NCI-H2171 (cell line): ENCODE measurements at regions not wholly inside any gene's neighbourhood (a gene's known extent, or its start where the extent isn't known, plus 50 kb on each side); places are given as distances from the start of the nearest gene placed in this dataset.
"Not testable (repeated sequence)": the region's sequence is repeated elsewhere in the genome, so short reads cannot be mapped to it uniquely, and the experiment has no call there.

Experiments used
- DNase-seq: peaks from one replicate; lab custom pipeline; 2025; lab: John Stamatoyannopoulos, UW

GRCh38 chr5:25451294-25451693 is 806.5 kb upstream of the CDH10 start:
- DNase-seq = no peak

GRCh38 chr5:25448646-25449045 is 803.9 kb upstream of the CDH10 start:
- no peak for DNase-seq

GRCh38 chr5:25448190-25448621 is 803.4 kb upstream of the CDH10 start:
- DNase-seq = no peak

- DNase-seq = not testable (repeated sequence)
These were observed 801.3 kb upstream of the CDH10 start for GRCh38 chr5:25446061-25446420.

DNA sequence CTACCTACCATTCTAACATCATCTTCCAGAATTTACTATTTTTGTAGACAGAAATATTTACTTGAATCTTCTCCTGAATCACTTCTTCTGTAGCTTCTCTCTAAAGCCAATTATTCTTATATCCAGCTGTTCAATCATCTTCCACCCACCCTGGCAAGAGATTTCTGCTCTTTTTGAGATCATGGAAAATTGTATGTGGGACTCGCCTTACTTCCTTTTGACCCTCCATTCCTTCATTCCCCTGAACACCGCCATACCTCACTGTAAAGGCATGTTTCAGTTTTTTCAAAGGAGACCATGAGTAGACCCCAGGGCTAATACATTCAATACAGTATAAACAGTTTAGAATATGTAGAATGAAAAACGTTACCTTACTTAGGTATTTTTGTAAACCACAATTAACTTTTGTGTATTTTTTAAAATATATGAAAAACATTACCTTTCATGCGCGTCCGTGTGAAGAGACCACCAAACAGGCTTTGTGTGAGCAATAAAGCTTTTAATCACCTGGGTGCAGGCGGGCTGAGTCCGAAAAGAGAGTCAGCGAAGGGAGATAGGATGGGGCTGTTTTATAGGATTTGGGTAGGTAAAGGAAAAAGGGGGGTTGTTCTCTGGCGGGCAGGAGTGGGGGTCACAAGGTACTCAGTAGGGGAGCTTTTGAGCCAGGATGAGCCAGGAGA is 800.7 kb upstream of the CDH10 start:
- not testable (repeated sequence) for DNase-seq

GRCh38 chr5:25444697-25445096 is 799.9 kb upstream of the CDH10 start:
- DNase-seq = no peak

DNA sequence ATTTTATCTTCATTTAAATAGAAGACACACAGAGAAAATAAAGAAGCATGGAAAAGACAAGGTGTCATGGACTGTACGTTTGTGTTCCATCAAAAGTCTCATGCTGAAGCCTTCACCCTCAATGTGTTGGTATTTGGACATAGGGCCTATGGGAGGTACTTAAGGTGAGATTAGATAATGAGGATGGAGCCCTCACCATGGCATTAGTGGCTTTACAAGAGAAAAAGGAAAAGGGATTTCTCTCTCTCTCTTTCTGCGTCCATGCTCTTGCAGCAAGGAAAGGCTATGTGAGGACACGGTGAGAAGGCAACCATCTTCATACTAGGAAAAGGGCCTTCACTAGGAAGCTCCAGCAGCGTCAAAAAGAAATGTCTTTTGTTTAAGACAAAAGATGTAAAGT is 797.0 kb upstream of the CDH10 start:
- DNase-seq = no peak

DNA sequence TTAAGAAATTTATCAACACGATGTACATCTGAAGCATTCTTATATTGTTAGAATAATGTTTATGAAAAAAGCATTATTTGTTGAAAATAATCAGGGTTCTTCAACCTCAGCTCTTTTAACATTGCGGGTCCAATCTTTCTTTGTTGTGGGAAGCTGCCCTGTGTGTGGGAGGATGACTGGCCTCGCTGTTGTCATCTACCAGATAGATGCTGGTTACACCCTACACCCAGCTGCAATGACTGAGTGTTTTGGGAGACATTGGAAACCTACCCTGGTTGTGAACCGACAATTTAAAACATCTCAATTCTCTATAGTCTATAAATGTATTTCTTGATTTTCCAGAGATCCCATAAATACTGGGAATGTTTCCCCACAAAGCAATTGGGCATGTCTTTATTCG is 794.2 kb upstream of the CDH10 start:
- no peak for DNase-seq

GRCh38 chr5:25438375-25438774 is 793.6 kb upstream of the CDH10 start:
- DNase-seq = not testable (repeated sequence)

DNA sequence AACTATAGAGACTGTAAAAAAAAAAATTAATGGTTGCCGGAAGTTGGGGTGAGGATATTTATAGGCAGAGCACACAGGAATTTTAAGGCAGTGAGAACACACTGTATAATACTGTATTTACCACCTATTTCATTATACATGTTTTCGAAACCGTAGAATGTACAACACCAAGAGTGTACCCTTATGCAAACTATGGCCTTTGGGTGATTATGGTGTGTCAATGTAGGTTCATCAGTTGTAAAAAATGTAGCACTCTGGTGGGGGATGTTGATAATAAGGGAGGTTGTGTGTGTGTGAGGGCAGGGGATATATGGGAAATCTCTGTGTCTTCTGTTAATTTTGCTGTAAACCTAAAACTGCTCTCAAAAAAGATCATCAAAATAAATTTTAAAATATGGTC is 791.7 kb upstream of the CDH10 start:
- DNase-seq = no peak

GRCh38 chr5:25435882-25436281 is 791.1 kb upstream of the CDH10 start:
- DNase-seq = no peak

DNA sequence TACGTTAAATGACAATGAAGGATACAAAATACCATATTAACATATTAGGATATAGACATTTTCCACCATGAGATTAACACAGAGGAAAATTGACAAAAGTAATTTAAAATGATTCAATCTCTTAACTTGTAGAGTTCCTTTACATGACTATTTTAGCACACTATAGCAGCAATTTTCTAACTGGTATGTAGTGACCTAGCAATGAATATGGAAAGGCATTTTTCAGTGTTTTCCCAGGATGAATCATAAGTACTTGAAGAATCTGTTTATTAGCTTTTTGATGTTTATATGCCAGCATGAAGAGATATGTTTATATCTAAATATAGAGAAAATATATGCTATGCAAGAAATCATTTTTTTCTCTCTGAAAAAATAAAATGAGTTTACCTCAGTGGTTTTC is 782.5 kb upstream of the CDH10 start:
- DNase-seq = no peak

DNA sequence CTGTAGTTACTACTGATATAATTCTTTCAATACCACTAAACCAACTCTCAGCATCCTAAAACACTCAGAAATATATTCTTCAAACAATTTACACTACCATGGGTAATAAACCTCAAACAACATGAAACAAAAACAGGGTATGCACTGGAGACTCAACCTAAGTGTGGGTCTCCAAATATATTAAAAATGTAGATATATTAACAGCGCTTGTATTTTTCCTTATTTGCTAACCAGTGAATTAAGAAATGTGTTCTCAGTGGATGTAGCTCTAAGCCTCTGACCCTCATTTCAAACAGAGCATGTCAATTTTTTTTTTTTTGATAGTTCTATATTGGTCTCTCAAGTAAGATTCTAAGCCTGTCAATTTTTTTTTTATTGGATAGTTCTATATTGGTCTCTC is 778.5 kb upstream of the CDH10 start:
- DNase-seq = no peak

DNA sequence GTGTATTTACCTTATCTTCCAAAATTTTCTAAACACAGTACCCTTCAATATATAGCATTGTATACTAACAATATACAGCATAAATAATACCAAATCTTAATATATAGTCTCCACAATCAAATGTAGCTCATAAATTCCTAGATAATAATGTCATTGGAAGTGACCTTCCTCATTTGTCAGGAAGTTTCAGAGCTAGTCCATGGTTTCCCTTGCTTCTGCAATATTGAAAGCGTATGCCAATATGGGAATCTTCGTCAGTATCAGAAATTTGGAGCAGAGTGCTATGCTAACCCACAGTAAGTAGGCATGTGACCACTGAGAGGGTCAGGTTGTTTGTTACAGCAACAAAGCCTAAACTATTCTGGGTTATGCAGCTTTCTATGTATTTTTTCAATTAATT is 774.9 kb upstream of the CDH10 start:
- DNase-seq = no peak

- no peak for DNase-seq
These were observed 774.2 kb upstream of the CDH10 start for GRCh38 chr5:25418978-25419377.

- DNase-seq = no peak
These were observed 773.6 kb upstream of the CDH10 start for GRCh38 chr5:25418319-25418859.

DNA sequence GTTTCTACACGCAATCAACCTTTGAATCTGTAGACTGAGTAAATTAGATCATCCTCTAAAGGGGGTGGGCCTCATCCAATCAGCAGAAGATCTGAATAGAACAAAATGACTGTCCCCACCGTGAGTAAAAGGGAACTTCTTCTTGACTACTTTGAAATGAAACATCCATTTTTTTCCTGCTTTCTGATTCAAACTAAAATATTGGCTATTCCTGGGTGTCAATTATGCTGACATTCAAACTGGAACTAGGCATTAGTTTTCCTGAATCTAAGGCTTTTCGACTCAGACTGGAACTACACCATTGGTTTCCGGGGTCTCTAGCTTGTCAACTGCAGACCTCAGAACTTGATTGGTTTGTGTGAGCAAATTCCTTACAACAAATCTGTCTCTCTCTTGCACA is 772.2 kb upstream of the CDH10 start:
- no peak for DNase-seq

- no peak for DNase-seq
These were observed 771.2 kb upstream of the CDH10 start for GRCh38 chr5:25415970-25416369.

- DNase-seq = no peak
These were observed 770.0 kb upstream of the CDH10 start for GRCh38 chr5:25414742-25415141.

GRCh38 chr5:25412116-25412661 is 767.4 kb upstream of the CDH10 start:
- no peak for DNase-seq

GRCh38 chr5:25407365-25407764 is 762.6 kb upstream of the CDH10 start:
- DNase-seq = not testable (repeated sequence)

GRCh38 chr5:25405850-25406249 is 761.1 kb upstream of the CDH10 start:
- no peak for DNase-seq

GRCh38 chr5:25399878-25400480 is 755.2 kb upstream of the CDH10 start:
- no peak for DNase-seq

GRCh38 chr5:25393957-25394356 is 749.2 kb upstream of the CDH10 start:
- no peak for DNase-seq
